CD4-positive, CD25-positive, alpha-beta regulatory T cell (primary cell): ENCODE measurements at regions not wholly inside any gene's neighbourhood (a gene's known extent, or its start where the extent isn't known, plus 50 kb on each side); places are given as distances from the start of the nearest gene placed in this dataset.

ENCODE experiments used
- ATAC-seq, 2 donors: fragments of 150-1000 bp; cut with Tn5 transposase; one replicate each; pipeline ENCODE4 v1.10.0; 2021; ENCODE audit warnings: low read depth in 2 of 2, moderate number of reproducible peaks in 2 of 2, moderate library complexity in 1 of 2
- DNase-seq, 3 donors: peaks; one replicate each; pipeline versions ENCODE4 v3.0.0 to v3.0.0-alpha.2; 2012 to 2022; ENCODE audit warnings: mixed read lengths in 1 of 3
- H3K27ac ChIP-seq: one replicate; pipeline ENCODE4 v1.7.0; 2013; ENCODE audit warnings: mild to moderate bottlenecking, low read length; ENCODE audit not compliant: insufficient read depth, poor library complexity, severe bottlenecking
- H3K27me3 ChIP-seq: one replicate; pipeline ENCODE4 v1.7.0; 2013; ENCODE audit warnings: low read length; ENCODE audit not compliant: control insufficient read depth, insufficient read depth
- H3K36me3 ChIP-seq: one replicate; pipeline ENCODE4 v1.7.0; 2013; ENCODE audit warnings: mild to moderate bottlenecking, low read length, moderate library complexity; ENCODE audit not compliant: control insufficient read depth, insufficient read depth
- H3K4me1 ChIP-seq: 2 replicates; pipeline ENCODE4 v1.7.0; 2013; ENCODE audit warnings: mild to moderate bottlenecking, low read length; ENCODE audit not compliant: insufficient read depth, control insufficient read depth, poor library complexity, severe bottlenecking
- H3K4me3 ChIP-seq: one replicate; pipeline ENCODE4 v1.7.0; 2013; ENCODE audit warnings: low read depth, mild to moderate bottlenecking, low read length, moderate library complexity
- H3K9me3 ChIP-seq, 2 experiments: 1 replicate in 1 of 2; 2 replicates in 1 of 2; pipeline ENCODE4 v1.7.0; 2013; ENCODE audit warnings: low read length in 2 of 2, mild to moderate bottlenecking in 1 of 2, moderate library complexity in 1 of 2; ENCODE audit not compliant: control insufficient read depth in 2 of 2
- H3K27ac Mint-ChIP-seq, 3 donors: one replicate each; pipeline ENCODE4 v1.8.0; 2020 to 2022; ENCODE audit warnings: mild to moderate bottlenecking in 3 of 3, mixed read lengths in 3 of 3, moderate library complexity in 2 of 3
- H3K27me3 Mint-ChIP-seq: one replicate; pipeline ENCODE4 v1.8.0; 2022; ENCODE audit warnings: mild to moderate bottlenecking, mixed read lengths
- H3K36me3 Mint-ChIP-seq: one replicate; pipeline ENCODE4 v1.8.0; 2020; ENCODE audit warnings: mixed read lengths
- H3K4me1 Mint-ChIP-seq, 4 donors: one replicate each; pipeline ENCODE4 v1.8.0; 2020 to 2022; ENCODE audit warnings: mixed read lengths in 4 of 4, mild to moderate bottlenecking in 1 of 4
- H3K4me3 Mint-ChIP-seq, 4 donors: one replicate each; pipeline ENCODE4 v1.8.0; 2020 to 2022; ENCODE audit warnings: mild to moderate bottlenecking in 4 of 4, mixed read lengths in 4 of 4, moderate library complexity in 3 of 4
- H3K9me3 Mint-ChIP-seq, 7 donors: one replicate each; pipeline ENCODE4 v1.8.0; 2020 to 2022; ENCODE audit warnings: mixed read lengths in 7 of 7, mild to moderate bottlenecking in 3 of 7, moderate library complexity in 2 of 7

DNA sequence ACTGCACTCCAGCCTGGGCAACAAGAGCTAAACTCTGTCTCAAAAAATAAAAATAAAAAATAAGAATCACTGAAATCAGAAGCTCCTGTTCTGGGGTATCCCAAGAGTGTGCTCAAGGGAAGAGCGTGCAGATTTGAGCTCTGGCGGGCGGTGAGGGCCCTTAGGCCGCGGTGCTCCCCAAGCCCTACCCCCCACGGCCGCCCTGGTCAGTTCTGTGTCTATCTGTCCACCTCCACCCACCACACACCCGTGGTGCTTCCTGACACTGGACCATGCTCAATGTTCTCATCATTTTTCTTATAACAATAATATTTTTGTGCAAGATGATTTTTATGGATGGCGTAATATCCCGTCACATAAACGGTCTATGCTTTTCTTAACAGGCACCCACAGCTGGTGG lies 71.1 kb downstream of the RTL6 start:
- H3K4me3 ChIP-seq, result no peak overlapping the region
- H3K4me1 ChIP-seq, result no peaks in the 10 kb centered on the region
- no peak overlapping the region for H3K4me3 Mint-ChIP-seq
- no peak for DNase-seq
- H3K27ac ChIP-seq, result no peak overlapping the region
- H3K9me3 ChIP-seq, result no peaks in the 10 kb centered on the region
- H3K4me1 Mint-ChIP-seq, result peaks cover 0 to 2% (median 0%) of the 10 kb centered on the region in 4 donors
- H3K27me3 Mint-ChIP-seq, result peaks cover 5% of the 10 kb centered on the region
- no peaks in the 10 kb centered on the region for H3K36me3 ChIP-seq
- peaks cover 0 to 5% (median 0%) of the 10 kb centered on the region in 7 donors for H3K9me3 Mint-ChIP-seq
- H3K27ac Mint-ChIP-seq, result no peak overlapping the region
- no peak for ATAC-seq
- no peaks in the 10 kb centered on the region for H3K27me3 ChIP-seq
- no peaks in the 10 kb centered on the region for H3K36me3 Mint-ChIP-seq

DNA sequence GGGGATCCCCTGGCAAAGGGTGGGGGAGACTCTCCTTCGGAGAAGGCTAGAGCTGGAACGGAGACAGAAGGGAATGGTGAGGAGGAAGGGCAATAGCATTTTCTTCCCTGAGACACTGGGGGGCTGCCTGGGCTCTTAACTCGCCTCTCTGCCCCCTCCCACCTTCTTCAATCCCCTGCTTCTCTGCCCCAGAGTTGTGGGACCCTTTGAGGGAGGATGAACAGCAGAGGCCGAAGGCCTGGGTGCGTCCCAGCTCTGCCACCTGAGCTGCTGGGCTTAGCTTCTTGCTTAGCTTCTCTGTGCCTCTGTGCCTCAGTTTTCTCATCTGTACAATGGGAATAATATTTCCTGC lies 72.4 kb downstream of the RTL6 start:
- H3K27ac ChIP-seq, result no peak overlapping the region
- no peaks in the 10 kb centered on the region for H3K4me1 ChIP-seq
- H3K36me3 Mint-ChIP-seq, result no peaks in the 10 kb centered on the region
- no peak overlapping the region for H3K4me3 ChIP-seq
- H3K36me3 ChIP-seq, result no peaks in the 10 kb centered on the region
- DNase-seq, result no peak
- no peaks in the 10 kb centered on the region for H3K27me3 ChIP-seq
- no peak overlapping the region for H3K4me3 Mint-ChIP-seq
- peaks cover 3 to 6% of the 10 kb centered on the region in 2 experiments for H3K9me3 ChIP-seq
- ATAC-seq, result no peak
- H3K27ac Mint-ChIP-seq, result no peak overlapping the region
- peaks cover 0 to 10% (median 2%) of the 10 kb centered on the region in 7 donors for H3K9me3 Mint-ChIP-seq
- peaks cover 9% of the 10 kb centered on the region for H3K27me3 Mint-ChIP-seq
- H3K4me1 Mint-ChIP-seq, result peaks cover 0 to 2% (median 0%) of the 10 kb centered on the region in 4 donors

DNA sequence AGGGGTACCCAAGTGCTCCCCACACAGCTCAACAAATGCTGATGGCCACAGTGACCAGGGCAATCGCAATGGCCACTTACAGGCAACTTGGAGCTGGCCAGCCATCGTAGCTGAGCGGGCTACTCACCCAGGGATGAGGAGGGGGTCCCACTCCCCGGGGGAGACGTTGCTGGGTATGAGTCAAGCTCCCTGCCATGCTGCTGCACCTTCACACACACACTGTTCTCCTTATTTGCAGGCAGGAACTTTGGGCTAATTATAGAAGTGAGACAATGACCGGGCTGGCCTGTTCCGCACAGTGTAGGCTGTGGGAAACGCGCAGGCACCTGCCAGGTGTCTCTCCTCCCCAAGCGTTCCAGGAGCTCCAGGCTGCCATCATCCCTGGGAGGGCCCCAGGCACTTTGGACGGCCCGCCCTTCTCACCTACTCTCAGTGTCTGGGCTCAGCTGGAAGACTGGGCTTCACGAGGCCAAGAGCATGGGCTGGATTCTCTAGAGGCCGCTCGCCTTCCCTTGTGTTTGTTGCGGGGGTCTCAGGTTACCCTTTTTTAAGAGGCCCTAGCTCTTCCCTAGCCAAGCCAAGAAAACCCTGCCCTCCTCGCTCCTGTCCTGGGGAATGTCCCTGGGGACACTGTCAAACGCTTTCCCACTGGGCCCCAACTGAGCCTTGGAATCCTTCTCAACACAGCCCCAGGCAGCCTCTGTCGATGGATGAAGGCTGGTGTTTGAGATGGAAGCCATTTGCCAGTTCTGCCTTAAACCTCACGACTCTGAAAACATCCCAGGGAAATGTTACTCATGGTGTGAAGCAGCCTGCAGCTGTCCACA lies 73.0 kb downstream of the RTL6 start:
- DNase-seq (no peak), ATAC-seq (no peak)
- Mint-ChIP-seq H3K4me3 (no peak overlapping the region), H3K27me3 (peaks cover 9% of the 10 kb centered on the region), H3K9me3 (peaks cover 0 to 11% (median 5%) of the 10 kb centered on the region in 7 donors), H3K27ac (peak overlapping the region in 1 of 3 donors; percentile 43), H3K4me1 (peaks cover 0 to 2% (median 0%) of the 10 kb centered on the region in 4 donors), H3K36me3 (no peaks in the 10 kb centered on the region)
- no peaks in the 10 kb centered on the region for H3K27me3 ChIP-seq
- H3K36me3 ChIP-seq, result no peaks in the 10 kb centered on the region
- H3K27ac ChIP-seq, result no peak overlapping the region
- H3K4me1 ChIP-seq, result no peaks in the 10 kb centered on the region
- peaks cover 3 to 8% of the 10 kb centered on the region in 2 experiments for H3K9me3 ChIP-seq
- no peak overlapping the region for H3K4me3 ChIP-seq

DNA sequence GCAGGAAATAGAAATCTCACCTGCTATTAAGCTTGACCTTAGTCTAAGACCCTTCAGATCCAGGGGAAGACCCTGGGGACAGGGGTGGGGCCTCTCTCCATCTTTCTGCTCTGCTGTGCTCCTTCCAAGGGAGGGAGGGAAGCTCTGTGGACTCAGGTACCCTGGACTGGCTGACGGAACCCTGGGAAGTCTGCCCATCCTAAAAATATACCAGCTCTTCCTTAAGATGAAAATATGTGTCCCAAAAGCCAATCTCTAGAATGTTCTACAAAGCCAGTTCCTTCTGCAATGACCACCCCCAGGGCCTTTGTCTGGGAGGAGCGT lies 73.7 kb downstream of the RTL6 start:
- Mint-ChIP-seq H3K27ac (no peak overlapping the region), H3K27me3 (peaks cover 9% of the 10 kb centered on the region), H3K4me3 (no peak overlapping the region), H3K4me1 (peaks cover 0 to 2% (median 0%) of the 10 kb centered on the region in 4 donors), H3K36me3 (no peaks in the 10 kb centered on the region), H3K9me3 (peaks cover 0 to 19% (median 7%) of the 10 kb centered on the region in 7 donors)
- Histone ChIP-seq H3K4me1 (no peaks in the 10 kb centered on the region), H3K9me3 (peaks cover 7 to 16% of the 10 kb centered on the region in 2 experiments), H3K36me3 (no peaks in the 10 kb centered on the region), H3K27me3 (peaks cover 7% of the 10 kb centered on the region), H3K4me3 (no peak overlapping the region), H3K27ac (no peak overlapping the region)
- DNase-seq, result no peak
- ATAC-seq, result no peak

DNA sequence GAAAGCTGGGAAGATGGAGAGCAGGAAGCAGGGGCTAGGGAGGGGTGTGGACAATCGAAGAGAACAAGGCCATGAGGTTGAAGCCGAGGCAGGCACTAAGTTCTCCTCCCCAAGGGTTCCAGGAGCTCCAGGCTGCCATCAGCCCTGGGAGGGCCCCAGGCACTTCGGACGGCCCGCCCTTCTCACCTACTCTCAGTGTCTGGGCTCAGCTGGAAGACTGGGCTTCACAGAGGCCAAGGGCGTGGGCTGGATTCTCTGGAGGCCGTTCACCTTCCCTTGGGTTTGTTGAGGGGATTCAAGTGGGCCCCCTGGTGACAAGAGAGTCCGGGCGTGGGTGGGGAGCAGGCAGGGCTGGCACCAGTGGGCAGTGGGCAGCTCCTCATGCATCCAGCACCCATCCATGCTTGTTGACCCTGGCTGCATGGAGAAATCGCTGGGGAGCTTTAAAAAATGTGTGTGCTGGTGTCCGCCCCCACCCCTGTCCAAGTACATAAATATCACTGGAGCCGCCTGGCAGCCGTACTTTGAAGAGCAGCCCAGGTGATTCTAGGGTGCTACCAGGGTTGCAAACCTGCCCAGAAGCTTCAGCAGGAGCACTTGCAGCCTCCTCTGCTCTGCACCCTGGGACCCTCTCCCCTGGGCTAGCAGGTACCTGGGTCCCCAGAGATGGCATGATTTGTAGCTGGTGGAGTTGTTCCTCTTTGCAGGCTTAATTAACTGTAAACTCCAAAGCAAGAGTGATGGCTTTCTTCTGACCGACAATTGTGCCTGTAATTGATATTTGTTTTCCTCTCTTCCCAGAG lies 74.3 kb downstream of the RTL6 start:
- Mint-ChIP-seq H3K27me3 (peaks cover 9% of the 10 kb centered on the region), H3K9me3 (peaks cover 0 to 19% (median 7%) of the 10 kb centered on the region in 7 donors), H3K36me3 (no peaks in the 10 kb centered on the region), H3K4me1 (peaks cover 0 to 2% (median 0%) of the 10 kb centered on the region in 4 donors), H3K27ac (no peak overlapping the region), H3K4me3 (no peak overlapping the region)
- H3K9me3 ChIP-seq, result peaks cover 13 to 17% of the 10 kb centered on the region in 2 experiments
- no peaks in the 10 kb centered on the region for H3K4me1 ChIP-seq
- no peak overlapping the region for H3K4me3 ChIP-seq
- no peak for DNase-seq
- ATAC-seq, result no peak
- H3K27me3 ChIP-seq, result peaks cover 7% of the 10 kb centered on the region
- no peaks in the 10 kb centered on the region for H3K36me3 ChIP-seq
- no peak overlapping the region for H3K27ac ChIP-seq

DNA sequence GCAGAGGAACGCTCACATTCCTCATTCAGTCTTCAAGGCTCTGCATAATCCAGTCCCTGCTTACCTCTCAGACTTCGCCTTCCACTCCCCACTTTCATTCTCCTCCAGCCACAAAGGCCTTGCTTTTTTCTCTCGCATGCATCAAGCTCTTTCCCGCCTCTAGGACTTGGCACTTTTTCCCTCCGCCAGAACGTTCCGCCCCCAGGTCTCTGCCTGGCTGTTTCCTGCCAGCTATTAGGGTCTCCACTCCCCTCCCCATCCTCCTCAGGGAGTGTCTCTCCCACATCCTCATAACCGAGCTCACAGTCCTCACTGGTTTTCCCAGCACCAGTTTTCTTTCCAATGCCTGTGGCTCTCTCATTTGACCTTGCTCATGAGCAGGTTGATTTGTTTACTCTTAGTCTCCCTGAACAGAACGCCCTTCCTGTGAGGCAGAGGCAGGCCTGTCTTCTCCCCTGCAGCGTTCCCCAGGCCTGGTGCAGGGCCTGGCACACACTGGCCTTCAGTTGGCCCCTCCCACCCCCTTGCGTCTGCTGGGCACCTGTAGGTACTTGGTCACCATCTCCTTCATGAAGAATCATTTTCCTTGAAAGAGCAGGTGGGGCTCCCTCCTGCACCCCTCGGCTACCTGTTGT lies 75.2 kb downstream of the RTL6 start:
- DNase-seq (no peak), ATAC-seq (no peak)
- Histone ChIP-seq H3K27ac (no peak overlapping the region), H3K36me3 (no peaks in the 10 kb centered on the region), H3K4me3 (no peak overlapping the region), H3K27me3 (peaks cover 7% of the 10 kb centered on the region), H3K9me3 (peaks cover 15 to 17% of the 10 kb centered on the region in 2 experiments), H3K4me1 (no peaks in the 10 kb centered on the region)
- Mint-ChIP-seq H3K27ac (no peak overlapping the region), H3K27me3 (peaks cover 9% of the 10 kb centered on the region), H3K4me1 (peaks cover 0 to 2% (median 0%) of the 10 kb centered on the region in 4 donors), H3K4me3 (no peak overlapping the region), H3K9me3 (peaks cover 0 to 19% (median 7%) of the 10 kb centered on the region in 7 donors), H3K36me3 (no peaks in the 10 kb centered on the region)

DNA sequence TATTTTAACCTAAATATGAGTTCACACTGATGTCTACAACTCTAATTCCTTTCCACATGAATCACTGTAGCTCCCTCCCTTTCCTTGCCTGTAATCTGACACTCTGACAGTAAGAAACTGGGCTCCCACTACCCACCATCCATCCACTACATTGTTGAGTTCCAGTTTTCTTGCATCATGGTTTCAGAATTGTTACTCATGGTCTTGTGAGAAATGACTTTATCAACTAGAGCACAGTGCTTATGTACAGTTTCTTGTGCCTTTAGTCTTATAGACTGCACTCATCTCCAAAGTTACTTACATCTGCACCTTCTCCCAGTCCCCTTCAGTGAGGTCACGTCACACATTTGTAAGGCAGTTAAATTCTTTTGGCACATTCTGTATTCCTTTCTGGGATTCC lies 78.6 kb downstream of the RTL6 start:
- Mint-ChIP-seq H3K27me3 (peaks cover 4% of the 10 kb centered on the region), H3K27ac (no peak overlapping the region), H3K36me3 (no peaks in the 10 kb centered on the region), H3K4me3 (no peak overlapping the region), H3K9me3 (peaks cover 0 to 23% (median 8%) of the 10 kb centered on the region in 7 donors), H3K4me1 (peaks cover 0 to 2% (median 0%) of the 10 kb centered on the region in 4 donors)
- no peaks in the 10 kb centered on the region for H3K36me3 ChIP-seq
- no peak overlapping the region for H3K27ac ChIP-seq
- H3K4me3 ChIP-seq, result no peak overlapping the region
- H3K4me1 ChIP-seq, result no peaks in the 10 kb centered on the region
- H3K27me3 ChIP-seq, result peaks cover 7% of the 10 kb centered on the region
- no peak for ATAC-seq
- H3K9me3 ChIP-seq, result peaks cover 15 to 17% of the 10 kb centered on the region in 2 experiments
- no peak for DNase-seq
